ENCODE measurements at regions not wholly inside any gene's neighbourhood (a gene's known extent, or its start where the extent isn't known, plus 50 kb on each side); places are given as distances from the start of the nearest gene placed in this dataset.

DNA sequence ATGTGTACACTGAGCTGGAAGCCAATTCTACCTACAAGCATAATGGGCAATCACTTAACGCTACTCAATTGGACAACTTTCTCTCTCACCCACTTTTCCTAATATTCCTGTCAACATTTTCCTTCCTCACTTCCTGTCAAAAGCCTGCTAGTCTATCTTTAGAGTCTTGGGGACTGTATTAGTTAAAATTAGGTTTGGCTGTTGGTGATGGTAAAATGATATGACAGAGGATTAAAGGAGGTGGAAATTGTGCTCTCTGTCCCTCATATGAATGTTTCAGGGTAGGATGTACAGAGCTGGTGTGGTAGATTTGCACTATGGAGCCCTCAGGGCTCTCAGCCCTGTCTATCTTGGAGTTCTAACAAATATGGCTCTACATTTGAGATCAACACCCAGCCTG is 129.7 kb downstream of the CEP57L1 start:
- dilution Hi-C loops (cut with MboI; ENCODE audit: extremely low pct_ligation_motif_present, low sequenced_read_pairs) = no loop called here
- Histone ChIP-seq H3K9me1 (replicated peaks; ENCODE audit: control insufficient read depth, extremely low read depth, insufficient read depth, low read length) (no peaks in the 10 kb centered on the region), H3K4me3 (replicated peaks in 1 of 3; ENCODE audit: insufficient read depth in 1 of 3, low read depth in 1 of 3, low read length in 3 of 3) (no peak overlapping the region), H3K4me1 (ENCODE audit: control insufficient read depth, extremely low read depth, insufficient read depth, low read length) (no peaks in the 10 kb centered on the region), H3K36me3 (ENCODE audit: control insufficient read depth in 2 of 2, extremely low read depth in 1 of 2, insufficient read depth in 2 of 2, low read length in 2 of 2) (no peaks in the 10 kb centered on the region), H2AFZ (ENCODE audit: low read depth, low read length) (no peak overlapping the region), H3K4me2 (ENCODE audit: insufficient read depth, low read length) (no peak overlapping the region), H3K27me3 (ENCODE audit: control insufficient read depth in 2 of 2, insufficient read depth in 2 of 2, low read length in 2 of 2) (peaks cover 6 to 7% of the 10 kb centered on the region in 2 experiments), H3K79me2 (ENCODE audit: control insufficient read depth, insufficient read depth, low read length) (no peaks in the 10 kb centered on the region), H3K27ac (ENCODE audit: insufficient read depth, low read depth, low read length) (no peak overlapping the region), H4K20me1 (replicated peaks; ENCODE audit: control insufficient read depth, extremely low read depth, insufficient read depth, low read length) (no peaks in the 10 kb centered on the region), H3K9ac (replicated peaks; ENCODE audit: extremely low read depth, insufficient read depth, low read length) (no peak overlapping the region), H3K9me3 (replicated peaks; ENCODE audit: control insufficient read depth, insufficient read depth, low read length) (no peaks in the 10 kb centered on the region)
- ChIA-PET CTCF (no interaction called here), POLR2A (no interaction called here)
- intact Hi-C loops (cut with micrococcal nuclease) = no loop called here
- no peak for FAIRE-seq
- BruUV-seq (replicated peaks) = no TSS peak
- no peak for DNase-seq (ENCODE audit: low read depth, low spot score)
- TF ChIP-seq GATA2 (IDR thresholded peaks at IDR 0.05; ENCODE audit: insufficient read depth, insufficient read length, low read depth, low read length) = no peak
- TF ChIP-seq, protein P1, sequence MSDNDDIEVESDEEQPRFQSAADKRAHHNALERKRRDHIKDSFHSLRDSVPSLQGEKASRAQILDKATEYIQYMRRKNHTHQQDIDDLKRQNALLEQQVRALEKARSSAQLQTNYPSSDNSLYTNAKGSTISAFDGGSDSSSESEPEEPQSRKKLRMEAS (IDR thresholded peaks at IDR 0.05; ENCODE audit: insufficient read depth, insufficient read length) = no peak
- no peak for TF ChIP-seq EZH2 (IDR thresholded peaks at IDR 0.05; ENCODE audit: borderline replicate concordance, low read depth, low read length, severe bottlenecking)
- no peak for TF ChIP-seq POLR2AphosphoS5 (IDR thresholded peaks at IDR 0.05; ENCODE audit: insufficient read depth, low read depth, low read length)
- no peak for TF ChIP-seq JUN (IDR thresholded peaks at IDR 0.05; ENCODE audit: borderline replicate concordance, insufficient read depth, insufficient read length, low read depth)
- TF ChIP-seq MYC (IDR thresholded peaks at IDR 0.05; ENCODE audit: low read depth, low read length) = no peak
- TF ChIP-seq, protein P2, sequence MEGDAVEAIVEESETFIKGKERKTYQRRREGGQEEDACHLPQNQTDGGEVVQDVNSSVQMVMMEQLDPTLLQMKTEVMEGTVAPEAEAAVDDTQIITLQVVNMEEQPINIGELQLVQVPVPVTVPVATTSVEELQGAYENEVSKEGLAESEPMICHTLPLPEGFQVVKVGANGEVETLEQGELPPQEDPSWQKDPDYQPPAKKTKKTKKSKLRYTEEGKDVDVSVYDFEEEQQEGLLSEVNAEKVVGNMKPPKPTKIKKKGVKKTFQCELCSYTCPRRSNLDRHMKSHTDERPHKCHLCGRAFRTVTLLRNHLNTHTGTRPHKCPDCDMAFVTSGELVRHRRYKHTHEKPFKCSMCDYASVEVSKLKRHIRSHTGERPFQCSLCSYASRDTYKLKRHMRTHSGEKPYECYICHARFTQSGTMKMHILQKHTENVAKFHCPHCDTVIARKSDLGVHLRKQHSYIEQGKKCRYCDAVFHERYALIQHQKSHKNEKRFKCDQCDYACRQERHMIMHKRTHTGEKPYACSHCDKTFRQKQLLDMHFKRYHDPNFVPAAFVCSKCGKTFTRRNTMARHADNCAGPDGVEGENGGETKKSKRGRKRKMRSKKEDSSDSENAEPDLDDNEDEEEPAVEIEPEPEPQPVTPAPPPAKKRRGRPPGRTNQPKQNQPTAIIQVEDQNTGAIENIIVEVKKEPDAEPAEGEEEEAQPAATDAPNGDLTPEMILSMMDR (IDR thresholded peaks at IDR 0.05; ENCODE audit: extremely low read depth in 1 of 2, insufficient read depth in 1 of 2, low read depth in 1 of 2, low read length in 2 of 2) = no peak
- no peak for TF ChIP-seq POLR2A (IDR thresholded peaks at IDR 0.05; ENCODE audit: low read depth, low read length)
- TF ChIP-seq FOS (IDR thresholded peaks at IDR 0.05; ENCODE audit: borderline replicate concordance, insufficient read depth, low read length) = no peak
